LNCAP (cell line): ENCODE measurements at regions not wholly inside any gene's neighbourhood (a gene's known extent, or its start where the extent isn't known, plus 50 kb on each side); places are given as distances from the start of the nearest gene placed in this dataset.

Experiments
- CTCF ChIP-seq: fragments of 450-650 bp; IDR thresholded peaks from 2 replicates; pipeline ENCODE4 v1.5.1; 2017; ENCODE audit warnings: mild to moderate bottlenecking

- no peak for TF ChIP-seq CTCF
Observed at GRCh38 chr11:50174975-50175374, 142.3 kb downstream of the OR4C45 start.

DNA sequence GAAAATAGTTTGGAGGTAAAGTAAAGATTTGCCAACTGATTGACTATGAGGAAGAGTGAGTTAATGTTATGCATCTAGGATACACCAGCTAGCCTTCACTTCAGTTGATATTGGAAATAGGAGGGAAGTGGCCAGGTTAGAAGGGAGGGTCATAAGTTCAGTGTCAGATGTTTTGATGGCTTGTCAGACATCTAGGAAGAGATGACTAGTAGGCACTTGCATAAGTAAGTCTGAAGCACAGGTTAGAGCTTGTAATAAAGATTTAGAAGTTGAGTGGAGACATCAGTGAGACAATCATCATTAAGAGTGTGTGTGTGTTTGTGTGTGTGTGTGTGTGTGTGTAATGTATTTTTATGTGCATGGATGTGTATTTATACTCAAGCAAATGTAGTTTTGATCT is 146.1 kb downstream of the OR4C45 start:
- TF ChIP-seq CTCF, result no peak

GRCh38 chr11:50181334-50181733 is 148.7 kb downstream of the OR4C45 start:
- TF ChIP-seq CTCF, result no peak

DNA sequence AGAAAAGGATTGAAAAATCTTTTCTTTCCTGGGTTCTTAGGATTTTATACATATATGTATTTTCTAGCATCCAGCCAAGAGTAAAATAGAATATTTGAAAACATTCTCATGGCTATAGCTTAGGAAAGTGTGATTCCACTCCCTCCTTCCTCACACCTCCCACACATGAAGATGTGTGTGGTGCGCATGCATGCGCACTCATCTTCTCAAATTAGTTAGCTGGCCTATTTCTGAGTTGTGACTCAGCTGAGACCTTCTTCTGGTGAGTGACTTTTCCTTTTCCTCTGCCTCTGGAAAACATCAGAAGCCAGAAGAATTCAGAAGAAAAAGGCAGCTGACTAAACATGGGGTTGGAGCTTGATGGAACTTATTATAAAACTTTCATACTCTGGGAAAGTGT is 149.8 kb downstream of the OR4C45 start:
- no peak for TF ChIP-seq CTCF

- TF ChIP-seq CTCF, result no peak
Observed at GRCh38 chr11:50186146-50186545, 153.5 kb downstream of the OR4C45 start.

DNA sequence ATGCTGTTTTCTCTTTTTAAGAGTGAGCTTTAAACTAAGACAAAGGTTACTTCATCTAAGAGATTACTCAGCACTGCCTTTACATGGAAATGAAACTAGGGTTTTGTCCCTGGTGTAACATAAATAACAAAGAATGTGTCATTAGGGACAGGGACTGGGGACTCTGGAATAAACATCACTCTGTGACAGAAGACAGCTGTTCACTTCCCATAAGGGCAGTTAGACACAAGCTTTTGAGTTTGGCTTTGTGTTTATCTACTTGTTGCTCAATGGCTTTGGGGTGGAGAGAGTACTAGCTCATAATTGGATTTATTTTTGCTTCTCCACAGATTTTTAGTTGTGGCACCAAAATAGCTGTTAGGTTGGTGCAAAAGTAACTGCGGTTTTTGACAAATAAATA is 154.5 kb downstream of the OR4C45 start:
- no peak for TF ChIP-seq CTCF

GRCh38 chr11:50188040-50188439 is 155.4 kb downstream of the OR4C45 start:
- TF ChIP-seq CTCF, result no peak

DNA sequence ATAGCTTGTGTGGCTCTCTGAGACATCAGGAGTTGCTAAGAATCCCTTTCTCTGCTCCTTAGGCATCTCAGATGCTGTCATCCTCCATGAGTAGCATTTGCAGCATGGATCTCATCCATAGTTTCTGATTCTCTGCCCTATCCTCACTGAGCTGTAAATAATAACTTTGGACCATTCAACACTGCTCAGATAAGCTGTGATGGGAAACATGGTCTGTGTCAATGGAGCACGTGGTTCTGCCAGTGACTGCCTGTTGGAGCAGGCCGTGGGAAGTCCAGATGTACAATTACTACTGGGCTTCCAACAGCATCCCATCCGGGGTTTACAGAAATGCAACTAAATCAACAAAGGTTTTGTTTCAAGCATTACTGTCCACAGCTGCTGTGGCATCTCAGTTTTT is 160.1 kb downstream of the OR4C45 start:
- no peak for TF ChIP-seq CTCF
